ENCODE measurements at regions not wholly inside any gene's neighbourhood (a gene's known extent, or its start where the extent isn't known, plus 50 kb on each side); places are given as distances from the start of the nearest gene placed in this dataset.
"Not testable (repeated sequence)": the region's sequence is repeated elsewhere in the genome, so short reads cannot be mapped to it uniquely, and the experiment has no call there.

- CTCF ChIA-PET: interaction anchor here (0.6 kb wide), 1 partner anchor 833 kb away, joined by 3 read pairs; no protein-coding TSS in a partner anchor
- no peak for DNase-seq (ENCODE audit: unreplicated experiment)
- Mint-ChIP-seq H3K36me3 (ENCODE audit: insufficient read depth, unreplicated experiment) (no peaks in the 10 kb centered on the region), H3K4me3 (ENCODE audit: unreplicated experiment) (no peak overlapping the region), H3K27ac (ENCODE audit: low read depth, unreplicated experiment) (no peak overlapping the region), H3K4me1 (ENCODE audit: insufficient read depth, unreplicated experiment) (no peaks in the 10 kb centered on the region), H3K9me3 (ENCODE audit: unreplicated experiment) (no peaks in the 10 kb centered on the region), H3K27me3 (ENCODE audit: insufficient read depth, unreplicated experiment) (no peaks in the 10 kb centered on the region)
- TF ChIP-seq CTCF (IDR thresholded peaks at IDR 0.05; ENCODE audit: unreplicated experiment): no peak
- POLR2A ChIA-PET: interaction anchor here (0.7 kb wide), 1 partner anchor 234 kb away, joined by 3 read pairs; no protein-coding TSS in a partner anchor
- intact Hi-C loops (cut with micrococcal nuclease): no loop called here
- BruUV-seq (replicated peaks): no TSS peak
These were observed 520.6 kb upstream of the SOX9 start for GRCh38 chr17:71600137-71600789.

- intact Hi-C loops (cut with micrococcal nuclease): no loop called here
- DNase-seq (ENCODE audit: unreplicated experiment): no peak
- BruUV-seq (replicated peaks): no TSS peak
- ChIA-PET POLR2A (no interaction called here), CTCF (interaction anchor here (0.6 kb wide), 2 partner anchors 23 to 355 kb away, joined by 3 to 4 read pairs; no protein-coding TSS in a partner anchor)
- Mint-ChIP-seq H3K36me3 (ENCODE audit: insufficient read depth, unreplicated experiment) (no peaks in the 10 kb centered on the region), H3K4me1 (ENCODE audit: insufficient read depth, unreplicated experiment) (no peaks in the 10 kb centered on the region), H3K27ac (ENCODE audit: low read depth, unreplicated experiment) (no peak overlapping the region), H3K9me3 (ENCODE audit: unreplicated experiment) (no peaks in the 10 kb centered on the region), H3K27me3 (ENCODE audit: insufficient read depth, unreplicated experiment) (no peaks in the 10 kb centered on the region), H3K4me3 (ENCODE audit: unreplicated experiment) (no peak overlapping the region)
- no peak for TF ChIP-seq CTCF (IDR thresholded peaks at IDR 0.05; ENCODE audit: unreplicated experiment)
These were observed 518.8 kb upstream of the SOX9 start for GRCh38 chr17:71601894-71602504.

GRCh38 chr17:71613996-71614395 lies 506.8 kb upstream of the SOX9 start:
- intact Hi-C loops (cut with micrococcal nuclease): no loop called here
- ChIA-PET CTCF (no interaction called here), POLR2A (no interaction called here)
- Mint-ChIP-seq H3K36me3 (ENCODE audit: insufficient read depth, unreplicated experiment) (no peaks in the 10 kb centered on the region), H3K27ac (ENCODE audit: low read depth, unreplicated experiment) (no peak overlapping the region), H3K4me3 (ENCODE audit: unreplicated experiment) (no peak overlapping the region), H3K4me1 (ENCODE audit: insufficient read depth, unreplicated experiment) (no peaks in the 10 kb centered on the region), H3K27me3 (ENCODE audit: insufficient read depth, unreplicated experiment) (no peaks in the 10 kb centered on the region), H3K9me3 (ENCODE audit: unreplicated experiment) (peaks cover 23% of the 10 kb centered on the region)
- TF ChIP-seq CTCF (IDR thresholded peaks at IDR 0.05; ENCODE audit: unreplicated experiment): no peak
- BruUV-seq (replicated peaks): no TSS peak
- DNase-seq (ENCODE audit: unreplicated experiment): no peak

- Mint-ChIP-seq H3K27ac (ENCODE audit: low read depth, unreplicated experiment) (no peak overlapping the region), H3K27me3 (ENCODE audit: insufficient read depth, unreplicated experiment) (no peaks in the 10 kb centered on the region), H3K4me1 (ENCODE audit: insufficient read depth, unreplicated experiment) (no peaks in the 10 kb centered on the region), H3K4me3 (ENCODE audit: unreplicated experiment) (no peak overlapping the region), H3K36me3 (ENCODE audit: insufficient read depth, unreplicated experiment) (no peaks in the 10 kb centered on the region), H3K9me3 (ENCODE audit: unreplicated experiment) (peaks cover 24% of the 10 kb centered on the region)
- no peak for DNase-seq (ENCODE audit: unreplicated experiment)
- ChIA-PET CTCF (no interaction called here), POLR2A (no interaction called here)
- BruUV-seq (replicated peaks): no TSS peak
- TF ChIP-seq CTCF (IDR thresholded peaks at IDR 0.05; ENCODE audit: unreplicated experiment): no peak
- intact Hi-C loops (cut with micrococcal nuclease): no loop called here
These were observed 505.0 kb upstream of the SOX9 start for GRCh38 chr17:71615820-71616219.

- H3K27ac Mint-ChIP-seq (ENCODE audit: low read depth, unreplicated experiment); H3K36me3 Mint-ChIP-seq (ENCODE audit: insufficient read depth, unreplicated experiment); intact Hi-C loops (cut with micrococcal nuclease); DNase-seq (ENCODE audit: unreplicated experiment); CTCF ChIA-PET; BruUV-seq (replicated peaks); H3K27me3 Mint-ChIP-seq (ENCODE audit: insufficient read depth, unreplicated experiment); H3K4me3 Mint-ChIP-seq (ENCODE audit: unreplicated experiment); H3K4me1 Mint-ChIP-seq (ENCODE audit: insufficient read depth, unreplicated experiment); POLR2A ChIA-PET: not testable (repeated sequence)
- H3K9me3 Mint-ChIP-seq (ENCODE audit: unreplicated experiment): peaks cover 31% of the 10 kb centered on the region
These were observed 503.1 kb upstream of the SOX9 start for GRCh38 chr17:71617767-71618166.

All from MCF 10A (cell line).